ENCODE measurements at regions not wholly inside any gene's neighbourhood (a gene's known extent, or its start where the extent isn't known, plus 50 kb on each side); places are given as distances from the start of the nearest gene placed in this dataset.

GRCh38 chr18:69282371-69282770, 118.3 kb upstream of the DOK6 start:
- no peak for TF ChIP-seq CTCF (conservative IDR thresholded peaks at IDR 0.05 in 1 of 2, IDR thresholded peaks at IDR 0.05 in 1 of 2; ENCODE audit: low read depth in 1 of 2, low read length in 2 of 2)
- TF ChIP-seq EZH2 (IDR thresholded peaks at IDR 0.05; ENCODE audit: low read length, missing control alignments) = no peak

Data from fibroblast of lung (primary cell).